ENCODE measurements at regions not wholly inside any gene's neighbourhood (a gene's known extent, or its start where the extent isn't known, plus 50 kb on each side); places are given as distances from the start of the nearest gene placed in this dataset.

GRCh38 chr10:1846032-1846431 lies 108.7 kb upstream of the ADARB2 start:
- ATAC-seq (ENCODE audit: insufficient read depth, low read depth), result no peak

DNA sequence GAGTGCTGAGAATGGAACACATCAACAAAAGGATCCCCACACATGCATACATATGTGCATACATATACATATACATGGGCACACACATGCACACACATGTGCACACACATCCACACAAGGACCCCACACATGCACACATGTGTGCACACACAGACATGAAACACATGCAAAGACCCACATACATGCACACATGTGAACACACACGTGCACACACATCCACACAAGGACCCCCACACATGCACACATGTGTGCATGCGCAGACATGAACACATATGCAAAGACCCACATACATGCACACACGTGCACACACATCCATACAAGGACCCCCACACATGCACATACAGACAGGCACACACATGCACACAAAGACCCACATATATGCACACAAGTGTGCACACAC lies 104.4 kb upstream of the ADARB2 start:
- Histone ChIP-seq H4K20me1 (ENCODE audit: insufficient read depth, low read length) (no peaks in the 10 kb centered on the region), H3K27ac (ENCODE audit: low read length) (no peak overlapping the region), H3K4me3 (ENCODE audit: low read depth in 1 of 2, low read length in 2 of 2) (no peak overlapping the region), H3K4me1 (ENCODE audit: insufficient read depth, low read length) (peaks cover 12% of the 10 kb centered on the region), H3K9me3 (ENCODE audit: insufficient read depth, low read length, severe bottlenecking) (no peaks in the 10 kb centered on the region), H3K79me2 (ENCODE audit: insufficient read depth, low read length) (no peaks in the 10 kb centered on the region), H3K36me3 (ENCODE audit: insufficient read depth, low read length) (no peaks in the 10 kb centered on the region), H3K27me3 (ENCODE audit: insufficient read depth, low read length, poor library complexity) (no peaks in the 10 kb centered on the region), H2AFZ (ENCODE audit: low read depth, low read length) (no peak overlapping the region), H3K9ac (ENCODE audit: low read depth, low read length) (no peak overlapping the region), H3K4me2 (ENCODE audit: insufficient read depth, low read length) (no peak overlapping the region)
- no peak for DNase-seq
- ATAC-seq (ENCODE audit: insufficient read depth, low read depth), result no peak
- TF ChIP-seq EZH2 (IDR thresholded peaks at IDR 0.05; ENCODE audit: borderline replicate concordance, low read depth, low read length, severe bottlenecking), result no peak
- TF ChIP-seq, protein P1, sequence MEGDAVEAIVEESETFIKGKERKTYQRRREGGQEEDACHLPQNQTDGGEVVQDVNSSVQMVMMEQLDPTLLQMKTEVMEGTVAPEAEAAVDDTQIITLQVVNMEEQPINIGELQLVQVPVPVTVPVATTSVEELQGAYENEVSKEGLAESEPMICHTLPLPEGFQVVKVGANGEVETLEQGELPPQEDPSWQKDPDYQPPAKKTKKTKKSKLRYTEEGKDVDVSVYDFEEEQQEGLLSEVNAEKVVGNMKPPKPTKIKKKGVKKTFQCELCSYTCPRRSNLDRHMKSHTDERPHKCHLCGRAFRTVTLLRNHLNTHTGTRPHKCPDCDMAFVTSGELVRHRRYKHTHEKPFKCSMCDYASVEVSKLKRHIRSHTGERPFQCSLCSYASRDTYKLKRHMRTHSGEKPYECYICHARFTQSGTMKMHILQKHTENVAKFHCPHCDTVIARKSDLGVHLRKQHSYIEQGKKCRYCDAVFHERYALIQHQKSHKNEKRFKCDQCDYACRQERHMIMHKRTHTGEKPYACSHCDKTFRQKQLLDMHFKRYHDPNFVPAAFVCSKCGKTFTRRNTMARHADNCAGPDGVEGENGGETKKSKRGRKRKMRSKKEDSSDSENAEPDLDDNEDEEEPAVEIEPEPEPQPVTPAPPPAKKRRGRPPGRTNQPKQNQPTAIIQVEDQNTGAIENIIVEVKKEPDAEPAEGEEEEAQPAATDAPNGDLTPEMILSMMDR (IDR thresholded peaks at IDR 0.05; ENCODE audit: borderline replicate concordance, extremely low read depth, low read length, poor library complexity, severe bottlenecking), result no peak

More at GRCh38 chr10:1846032-1846431, 108.7 kb upstream of the ADARB2 start:
- Histone ChIP-seq H3K79me2 (ENCODE audit: insufficient read depth, low read length) (no peaks in the 10 kb centered on the region), H4K20me1 (ENCODE audit: insufficient read depth, low read length) (no peaks in the 10 kb centered on the region), H3K9ac (ENCODE audit: low read depth, low read length) (no peak overlapping the region), H3K4me1 (ENCODE audit: insufficient read depth, low read length) (peaks cover 12% of the 10 kb centered on the region), H3K9me3 (ENCODE audit: insufficient read depth, low read length, severe bottlenecking) (peaks cover 3% of the 10 kb centered on the region), H3K4me3 (ENCODE audit: low read depth in 1 of 2, low read length in 2 of 2) (no peak overlapping the region), H3K27ac (ENCODE audit: low read length) (no peak overlapping the region), H3K36me3 (ENCODE audit: insufficient read depth, low read length) (no peaks in the 10 kb centered on the region), H3K4me2 (ENCODE audit: insufficient read depth, low read length) (no peak overlapping the region), H3K27me3 (ENCODE audit: insufficient read depth, low read length, poor library complexity) (no peaks in the 10 kb centered on the region), H2AFZ (ENCODE audit: low read depth, low read length) (no peak overlapping the region)
- no peak for TF ChIP-seq EZH2 (IDR thresholded peaks at IDR 0.05; ENCODE audit: borderline replicate concordance, low read depth, low read length, severe bottlenecking)
- TF ChIP-seq, protein P1 (IDR thresholded peaks at IDR 0.05; ENCODE audit: borderline replicate concordance, extremely low read depth, low read length, poor library complexity, severe bottlenecking), result no peak
- no peak for DNase-seq

- Histone ChIP-seq H3K4me3 (ENCODE audit: low read depth in 1 of 2, low read length in 2 of 2) (no peak overlapping the region), H3K27ac (ENCODE audit: low read length) (no peak overlapping the region), H2AFZ (ENCODE audit: low read depth, low read length) (no peak overlapping the region), H3K9ac (ENCODE audit: low read depth, low read length) (no peak overlapping the region), H3K36me3 (ENCODE audit: insufficient read depth, low read length) (no peaks in the 10 kb centered on the region), H3K79me2 (ENCODE audit: insufficient read depth, low read length) (no peaks in the 10 kb centered on the region), H3K4me2 (ENCODE audit: insufficient read depth, low read length) (no peak overlapping the region), H4K20me1 (ENCODE audit: insufficient read depth, low read length) (no peaks in the 10 kb centered on the region), H3K27me3 (ENCODE audit: insufficient read depth, low read length, poor library complexity) (no peaks in the 10 kb centered on the region), H3K9me3 (ENCODE audit: insufficient read depth, low read length, severe bottlenecking) (no peaks in the 10 kb centered on the region), H3K4me1 (ENCODE audit: insufficient read depth, low read length) (no peaks in the 10 kb centered on the region)
- DNase-seq, result no peak
- TF ChIP-seq, protein P1 (IDR thresholded peaks at IDR 0.05; ENCODE audit: borderline replicate concordance, extremely low read depth, low read length, poor library complexity, severe bottlenecking), result no peak
- no peak for TF ChIP-seq EZH2 (IDR thresholded peaks at IDR 0.05; ENCODE audit: borderline replicate concordance, low read depth, low read length, severe bottlenecking)
- no peak for ATAC-seq (ENCODE audit: insufficient read depth, low read depth)
Measured at GRCh38 chr10:1829712-1830111, 92.4 kb upstream of the ADARB2 start.

DNA sequence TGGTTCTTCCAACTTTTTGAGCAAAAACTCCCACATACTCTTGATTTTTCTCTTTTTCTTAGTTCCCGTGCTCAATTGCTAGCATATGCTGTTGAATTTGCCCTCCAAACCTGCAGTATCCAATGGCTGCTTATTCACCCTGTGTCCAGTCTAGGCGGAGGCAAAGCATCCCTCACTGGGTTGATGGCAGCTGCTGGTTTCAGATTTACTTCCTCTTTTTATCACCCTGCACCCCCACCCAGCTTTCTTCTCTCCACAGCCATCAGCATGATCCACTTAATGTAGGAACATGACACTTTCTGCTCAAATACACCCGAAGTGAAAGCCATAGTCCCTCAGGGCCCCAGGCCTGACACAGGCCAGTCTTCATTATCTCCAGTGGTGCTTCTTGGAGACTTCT lies 87.6 kb upstream of the ADARB2 start:
- ATAC-seq (ENCODE audit: insufficient read depth, low read depth) (no peak), DNase-seq (no peak)
- no peak overlapping the region for H3K27ac ChIP-seq (ENCODE audit: low read length)
- no peak overlapping the region for H3K4me3 ChIP-seq (ENCODE audit: low read depth in 1 of 2, low read length in 2 of 2)
- TF ChIP-seq, protein P1 (IDR thresholded peaks at IDR 0.05; ENCODE audit: borderline replicate concordance, extremely low read depth, low read length, poor library complexity, severe bottlenecking), result no peak
- TF ChIP-seq EZH2 (IDR thresholded peaks at IDR 0.05; ENCODE audit: borderline replicate concordance, low read depth, low read length, severe bottlenecking), result no peak
- H3K9me3 ChIP-seq (ENCODE audit: insufficient read depth, low read length, severe bottlenecking), result no peaks in the 10 kb centered on the region
- H3K27me3 ChIP-seq (ENCODE audit: insufficient read depth, low read length, poor library complexity), result no peaks in the 10 kb centered on the region
- H3K36me3 ChIP-seq (ENCODE audit: insufficient read depth, low read length), result no peaks in the 10 kb centered on the region
- H3K4me2 ChIP-seq (ENCODE audit: insufficient read depth, low read length), result no peak overlapping the region
- no peaks in the 10 kb centered on the region for H3K79me2 ChIP-seq (ENCODE audit: insufficient read depth, low read length)
- H3K9ac ChIP-seq (ENCODE audit: low read depth, low read length), result no peak overlapping the region
- no peaks in the 10 kb centered on the region for H4K20me1 ChIP-seq (ENCODE audit: insufficient read depth, low read length)
- H3K4me1 ChIP-seq (ENCODE audit: insufficient read depth, low read length), result no peaks in the 10 kb centered on the region
- H2AFZ ChIP-seq (ENCODE audit: low read depth, low read length), result no peak overlapping the region

Data from DND-41 (cell line).